T47D (cell line): ENCODE measurements at regions not wholly inside any gene's neighbourhood (a gene's known extent, or its start where the extent isn't known, plus 50 kb on each side); places are given as distances from the start of the nearest gene placed in this dataset.
"Not testable (repeated sequence)": the region's sequence is repeated elsewhere in the genome, so short reads cannot be mapped to it uniquely, and the experiment has no call there.

Source experiments
- DNase-seq, 2 experiments: peaks; one replicate each; pipeline versions ENCODE4 v3.0.0 to v3.0.0-alpha.2; 2011 to 2012; ENCODE audit warnings: low read depth in 1 of 2, low spot score in 1 of 2
- JUND ChIP-seq: IDR thresholded peaks from 2 replicates; pipeline ENCODE4 v1.6.1; 2012; ENCODE audit warnings: low read depth
- in situ Hi-C: cut with HindIII; loops from 2 replicates; pipeline ENCODE4 v1.10.0; 2016; ENCODE audit warnings: low sequenced_read_pairs, low pct_unique_long_range_greater_than_20kb

DNA sequence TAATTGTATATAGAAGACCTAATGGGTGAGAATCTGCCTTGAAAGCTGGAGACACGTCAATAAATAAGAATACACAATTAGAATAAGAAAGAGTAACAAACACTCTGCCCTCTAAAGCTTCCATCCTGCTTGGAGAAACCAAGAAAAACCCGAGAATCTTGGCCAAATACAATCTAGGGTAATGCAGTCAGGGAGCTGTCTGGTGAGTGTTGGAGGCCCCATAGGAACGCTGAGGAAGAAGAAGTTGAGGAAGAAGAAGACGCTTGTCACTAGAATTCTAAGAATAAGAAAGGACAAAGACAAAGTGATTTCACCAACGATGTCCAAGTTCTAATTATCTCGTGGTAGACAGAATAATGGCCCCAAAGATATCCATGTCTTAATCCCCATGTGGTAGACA, 4485.9 kb upstream of the OR11H1 start:
- TF ChIP-seq JUND: no peak
- no peak for DNase-seq
- in situ Hi-C loops: no loop called here

DNA sequence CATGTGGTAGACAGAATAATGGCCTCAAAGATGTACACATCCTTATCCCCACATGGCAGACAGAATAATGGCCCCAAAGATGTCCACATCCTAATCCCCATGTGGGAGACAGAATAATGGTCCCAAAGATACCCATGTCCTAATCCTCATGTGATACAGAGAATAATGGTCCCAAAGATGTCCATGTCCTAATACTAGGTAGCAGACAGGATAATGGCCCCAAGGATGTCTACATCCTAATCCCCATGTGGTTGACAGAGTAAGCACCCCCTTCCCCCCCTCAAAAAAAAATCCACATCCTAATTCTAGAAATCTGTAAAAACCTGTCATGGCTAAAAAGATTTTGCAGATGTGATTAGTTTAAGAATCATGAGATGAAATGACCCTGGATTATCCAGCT, 4484.7 kb upstream of the OR11H1 start:
- DNase-seq, in situ Hi-C loops: not testable (repeated sequence)

DNA sequence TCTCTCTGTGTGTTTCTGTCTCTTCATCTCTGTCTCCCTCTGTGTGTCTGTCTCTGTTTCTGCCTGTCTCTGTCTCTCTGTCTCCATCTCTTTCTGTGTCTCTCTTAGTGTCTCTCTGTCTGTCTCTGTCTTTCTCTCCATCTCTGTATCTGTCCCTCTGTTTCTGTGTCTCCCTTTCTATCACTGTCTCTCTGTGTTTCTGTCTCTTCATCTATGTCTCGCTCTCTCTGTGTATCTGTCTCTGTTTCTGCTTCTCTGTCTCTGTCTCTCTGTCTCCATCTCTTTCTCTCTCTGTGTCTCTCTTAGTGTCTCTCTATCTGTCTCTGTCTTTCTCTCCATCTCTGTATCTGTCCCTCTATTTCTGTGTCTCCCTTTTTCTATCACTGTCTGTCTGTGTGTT, 4479.1 kb upstream of the OR11H1 start:
- DNase-seq, in situ Hi-C loops: not testable (repeated sequence)

DNA sequence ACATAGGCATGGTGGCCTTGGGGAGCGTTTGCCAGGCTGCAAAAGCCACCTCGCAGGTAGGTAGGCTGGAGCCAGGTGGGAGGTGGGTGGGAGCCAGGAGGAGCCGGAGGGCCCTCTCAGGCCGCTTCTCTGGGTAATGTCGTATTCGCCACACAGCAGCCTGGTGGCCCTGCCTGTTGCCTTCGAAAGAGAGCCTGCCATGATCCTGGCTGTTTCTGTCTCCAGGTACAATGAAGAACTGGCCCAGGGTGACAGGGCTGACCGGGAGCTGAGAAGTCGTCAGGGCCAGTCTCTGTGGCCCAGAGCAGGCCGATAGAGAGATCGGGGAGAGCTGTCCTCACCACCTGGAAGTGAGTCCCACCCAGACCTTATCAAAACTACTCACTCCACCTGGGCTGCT, 4477.8 kb upstream of the OR11H1 start:
- DNase-seq, in situ Hi-C loops: not testable (repeated sequence)

DNA sequence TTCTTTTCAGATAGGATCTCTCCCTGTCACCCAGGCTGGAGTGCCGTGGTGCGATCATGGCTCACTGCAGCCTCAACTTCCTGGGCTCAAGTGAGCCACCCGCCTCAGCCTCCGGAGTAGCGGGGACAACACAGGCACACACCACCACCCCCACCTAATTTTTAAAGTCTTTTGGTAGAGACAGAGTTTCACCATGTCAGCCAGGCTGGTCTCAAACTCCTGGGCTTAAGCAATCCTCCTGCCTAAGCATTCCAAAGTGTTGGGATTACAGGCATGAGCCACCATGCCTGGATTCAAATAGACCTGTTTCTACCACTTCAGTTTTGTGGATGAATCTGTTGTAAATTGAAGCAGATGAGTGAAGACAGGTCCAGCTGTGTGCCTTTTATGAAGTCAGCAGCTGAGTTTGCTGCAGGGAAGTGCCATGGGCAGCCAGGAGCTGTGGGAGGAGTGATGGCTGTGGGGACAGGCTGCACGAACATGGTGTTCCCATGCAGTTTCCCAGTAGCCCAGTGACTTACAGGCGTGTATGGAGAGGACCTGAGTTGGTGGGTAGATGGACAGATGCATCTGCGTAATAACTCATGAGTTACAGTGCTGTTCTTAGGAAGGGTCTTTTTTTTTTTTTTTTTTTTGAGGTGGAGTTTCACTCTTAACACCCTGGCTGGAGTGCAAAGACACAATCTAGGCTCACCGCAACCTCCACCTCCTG, 4476.4 kb upstream of the OR11H1 start:
- DNase-seq, in situ Hi-C loops: not testable (repeated sequence)

DNA sequence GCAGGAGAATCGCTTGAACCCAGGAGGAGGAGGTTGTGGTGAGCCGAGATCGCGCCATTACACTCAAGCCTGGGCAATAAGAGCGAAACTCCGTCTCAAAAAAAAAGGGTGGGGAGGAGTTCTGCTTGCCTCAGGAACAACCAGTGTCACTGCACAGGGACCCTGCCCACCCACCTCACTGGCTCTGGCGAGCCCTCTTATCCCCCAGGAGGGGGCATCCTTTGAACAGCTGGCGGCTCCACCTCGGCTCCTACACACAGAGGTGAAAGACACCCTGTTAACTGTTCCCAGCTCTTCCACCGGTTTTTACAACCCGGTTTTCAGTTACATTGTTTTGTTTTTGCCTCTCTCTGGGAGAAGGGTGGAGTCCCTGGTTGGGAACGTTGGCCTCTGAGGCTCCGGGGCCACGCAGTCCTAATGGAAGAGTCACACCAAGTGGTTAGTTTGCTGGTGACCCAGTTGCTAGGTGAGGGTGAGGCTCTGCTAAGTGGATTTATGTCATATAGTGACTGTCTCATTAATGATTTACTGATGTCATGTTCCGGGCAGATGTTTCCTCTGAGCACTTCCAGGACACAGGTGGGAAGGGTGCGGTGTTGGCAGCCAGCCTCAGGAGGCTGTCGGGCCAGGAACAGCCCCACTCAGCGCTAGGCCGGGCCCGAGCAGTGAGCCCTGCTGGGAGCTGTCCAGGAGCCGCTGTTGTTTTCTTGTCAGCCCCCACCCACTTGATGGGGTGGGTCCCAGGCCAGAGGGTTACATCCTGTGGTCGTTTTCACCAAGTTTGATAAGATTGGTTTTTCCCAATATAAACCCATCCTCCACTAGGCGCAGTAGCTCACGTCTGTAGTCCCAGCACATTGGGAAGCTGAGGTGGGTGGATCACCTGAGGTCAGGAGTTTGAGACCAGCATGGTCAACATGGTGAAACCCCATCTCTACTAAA, 4474.3 kb upstream of the OR11H1 start:
- in situ Hi-C loops, DNase-seq: not testable (repeated sequence)

DNA sequence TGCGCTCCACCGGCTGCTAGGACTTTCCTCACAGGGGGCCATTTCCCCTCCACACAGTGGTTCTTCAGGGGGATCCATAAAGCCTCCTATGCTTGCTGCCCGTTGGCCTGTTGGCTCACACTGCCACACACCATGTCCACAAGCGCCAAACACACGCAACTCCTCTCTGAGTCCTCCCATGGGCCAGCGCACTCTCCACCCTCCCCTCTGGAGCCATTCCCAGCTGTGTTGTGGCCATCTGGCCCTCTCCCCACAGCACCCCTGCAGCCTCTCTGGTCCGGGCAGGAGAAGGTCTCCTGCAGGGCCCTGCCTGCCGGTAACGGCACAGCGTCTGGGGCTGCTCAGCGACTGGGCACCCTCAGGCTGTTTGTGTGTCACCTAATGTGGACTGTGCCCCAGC, 4473.3 kb upstream of the OR11H1 start:
- DNase-seq, in situ Hi-C loops: not testable (repeated sequence)

DNA sequence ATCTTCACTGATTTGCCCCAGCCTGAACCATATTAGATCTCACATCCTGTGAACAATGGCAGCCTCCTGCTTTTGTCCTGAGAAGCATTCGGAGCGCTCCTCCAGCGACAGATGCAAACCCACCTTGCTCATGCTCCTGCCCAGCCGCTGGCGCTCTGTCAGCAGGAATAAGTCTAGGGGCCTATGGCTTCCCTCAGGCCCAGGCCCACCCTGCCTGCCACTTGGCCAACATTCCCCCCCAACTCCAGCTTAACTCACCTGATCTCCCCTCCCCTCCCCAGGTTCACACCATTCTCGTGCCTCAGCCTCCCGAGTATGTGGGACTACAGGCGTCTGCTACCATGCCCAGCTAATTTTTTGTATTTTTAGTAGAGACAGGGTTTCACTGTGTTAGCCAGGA, 4472.8 kb upstream of the OR11H1 start:
- in situ Hi-C loops, DNase-seq: not testable (repeated sequence)

DNA sequence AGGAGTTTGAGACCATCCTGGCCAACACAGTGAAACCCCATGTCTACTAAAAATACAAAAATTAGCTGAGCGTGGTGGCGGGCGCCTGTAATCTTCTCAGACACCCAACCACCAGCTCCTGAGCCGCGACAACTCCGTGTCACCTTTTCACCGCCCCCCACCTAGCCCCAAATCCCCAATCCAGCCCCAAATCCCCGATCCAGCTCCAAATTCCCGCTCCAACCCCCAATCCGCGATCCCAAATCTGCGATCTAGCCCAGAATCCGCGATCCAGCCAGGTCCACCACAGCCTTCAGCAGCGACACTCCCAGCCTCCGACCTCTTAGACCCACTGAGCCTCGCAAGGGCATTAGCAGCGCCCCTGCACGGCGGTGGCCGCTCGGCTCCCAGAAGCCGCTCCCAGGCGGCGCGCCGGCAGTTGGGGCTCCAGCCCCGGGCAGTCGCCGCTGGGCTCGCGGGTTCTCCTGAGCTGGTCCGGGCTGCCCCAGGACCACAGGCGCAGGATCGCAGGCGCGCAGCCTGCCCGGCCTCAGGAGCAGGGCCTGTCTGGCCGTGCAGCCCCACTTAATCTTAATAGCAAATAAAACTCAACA, 4469.9 kb upstream of the OR11H1 start:
- in situ Hi-C loops, DNase-seq: not testable (repeated sequence)

DNA sequence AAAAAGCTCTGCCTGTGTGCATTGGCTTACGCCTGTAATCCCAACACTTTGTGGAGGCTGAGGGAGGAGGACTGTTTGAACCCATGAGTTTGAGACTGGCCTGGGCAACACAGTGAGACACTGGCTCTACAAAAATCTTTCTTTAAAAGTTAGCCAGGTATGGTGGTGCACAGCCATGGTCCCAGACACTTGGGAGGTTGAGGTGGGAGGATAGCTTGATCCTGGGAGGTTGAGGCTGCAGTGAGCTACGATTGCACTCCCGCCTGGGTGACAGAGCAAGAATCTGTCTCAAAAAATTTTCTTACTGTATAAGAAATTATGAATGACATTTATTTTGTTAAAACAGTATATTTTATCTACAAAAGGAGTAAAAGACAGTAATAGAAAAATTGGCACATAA, 4468.9 kb upstream of the OR11H1 start:
- in situ Hi-C loops: not testable (repeated sequence)

DNA sequence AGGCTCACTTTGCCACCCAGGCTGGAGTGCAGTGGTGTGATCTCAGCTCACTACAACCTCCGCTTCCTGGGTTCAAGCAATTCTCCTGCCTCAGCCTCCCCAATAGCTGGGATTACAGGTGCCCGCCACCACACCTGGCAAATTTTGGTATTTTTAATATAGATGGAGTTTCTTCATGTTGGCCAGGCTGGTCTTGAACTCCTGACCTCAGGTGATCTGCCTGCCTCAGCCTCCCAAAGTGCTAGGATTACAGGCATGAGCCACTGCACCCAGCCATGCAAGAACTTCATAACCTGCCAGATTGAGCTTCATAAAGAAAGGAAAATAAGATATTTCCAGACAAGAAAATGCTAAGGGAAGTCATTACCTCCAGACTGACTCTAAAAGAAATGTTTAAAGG, 4467.2 kb upstream of the OR11H1 start:
- DNase-seq, in situ Hi-C loops: not testable (repeated sequence)

More for the DNA sequence above, 4468.9 kb upstream of the OR11H1 start:
- not testable (repeated sequence) for DNase-seq

DNA sequence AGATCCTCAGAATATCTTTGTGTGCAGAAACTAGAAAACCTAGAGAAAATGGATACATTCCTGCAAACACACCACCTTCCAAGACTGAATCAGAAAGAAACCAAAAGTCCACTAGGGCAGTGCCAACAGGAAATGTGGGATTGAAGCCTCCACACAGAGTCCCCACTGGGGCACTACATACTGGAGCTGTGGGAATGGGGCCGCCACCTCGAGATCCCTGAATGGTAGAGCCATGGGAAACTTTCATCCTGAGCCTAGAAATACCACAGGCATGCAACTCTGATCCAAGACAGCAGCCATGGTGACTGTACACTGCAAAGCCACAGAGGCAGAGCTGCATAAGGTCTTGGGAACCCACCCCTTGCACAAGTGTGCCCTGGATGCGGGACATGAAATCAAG, 4465.5 kb upstream of the OR11H1 start:
- DNase-seq, in situ Hi-C loops: not testable (repeated sequence)

DNA sequence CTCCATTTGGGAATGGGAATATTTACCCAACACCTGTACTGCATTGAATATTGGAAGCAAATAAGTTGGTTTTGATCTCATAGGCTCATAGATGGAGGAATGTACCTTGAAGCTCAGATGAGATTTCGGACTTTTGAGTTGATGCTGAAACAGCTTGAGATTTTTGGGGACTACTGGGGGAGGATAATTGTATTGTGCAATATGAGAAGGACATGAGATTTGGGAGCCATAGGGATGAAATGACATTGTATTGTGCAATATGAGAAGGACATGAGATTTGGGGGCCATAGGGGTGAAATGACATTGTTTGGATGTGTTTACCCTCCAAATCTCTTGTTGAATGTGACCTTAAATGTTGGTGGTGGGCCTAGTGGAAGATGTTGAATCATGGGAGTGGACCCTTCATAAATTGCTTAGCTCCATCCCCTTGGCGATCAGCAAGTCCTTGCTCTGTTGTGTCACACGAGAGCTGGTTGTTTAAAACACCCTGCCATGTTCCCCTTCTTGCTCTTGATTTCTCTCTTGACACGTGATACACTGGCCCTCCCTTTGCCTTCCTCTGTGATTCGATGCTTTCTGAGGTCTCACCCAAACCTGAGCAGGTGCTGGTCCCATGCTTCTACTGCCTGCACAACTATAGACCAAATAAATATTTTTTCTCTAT, 4464.8 kb upstream of the OR11H1 start:
- in situ Hi-C loops, DNase-seq: not testable (repeated sequence)

DNA sequence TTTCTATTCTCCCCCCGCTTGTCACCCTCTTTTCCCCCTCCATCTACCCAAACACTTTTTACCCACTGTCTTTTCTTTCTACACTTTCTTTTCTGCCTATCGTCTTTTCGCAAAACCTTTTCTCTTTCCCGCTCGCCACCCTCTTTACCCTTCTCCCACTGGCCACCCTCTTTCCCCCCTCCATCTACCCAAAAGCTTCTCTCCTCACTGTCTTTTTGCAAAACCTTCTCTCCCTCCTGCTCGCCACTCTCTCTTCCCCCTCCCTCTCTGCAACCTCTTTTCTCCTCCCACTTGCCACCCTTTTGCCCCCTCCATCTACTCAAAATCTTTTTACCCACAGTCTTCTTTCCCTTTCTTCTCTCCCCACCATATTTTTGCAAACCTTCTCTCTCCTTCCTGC, 4462.8 kb upstream of the OR11H1 start:
- DNase-seq, in situ Hi-C loops: not testable (repeated sequence)

DNA sequence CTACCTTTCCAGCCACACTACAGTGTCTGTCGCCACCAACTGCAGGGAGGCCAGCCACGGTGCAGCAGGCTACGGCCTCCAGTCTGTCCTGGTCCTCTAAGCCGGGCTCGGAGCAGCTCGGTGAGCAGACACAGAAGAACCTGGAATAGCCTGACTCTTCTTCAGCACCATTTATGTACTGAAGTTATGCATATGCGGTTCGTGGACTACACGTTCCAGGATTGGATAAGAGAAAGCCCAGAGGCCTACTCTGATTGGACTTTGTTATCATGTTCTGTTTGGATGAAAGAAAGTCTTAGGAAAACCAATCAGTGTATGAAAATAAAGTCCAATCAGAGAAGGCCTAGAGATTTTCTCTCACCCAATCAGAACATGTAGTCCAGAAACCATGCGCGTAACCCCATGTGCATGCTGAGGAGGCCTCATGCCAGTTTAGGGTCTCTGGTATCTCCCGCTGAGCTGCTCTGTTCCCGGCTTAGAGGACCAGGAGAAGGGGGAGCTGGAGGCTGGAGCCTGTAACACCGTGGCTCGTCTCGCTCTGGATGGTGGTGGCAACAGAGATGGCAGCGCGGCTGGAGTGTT, 4462.0 kb upstream of the OR11H1 start:
- in situ Hi-C loops: not testable (repeated sequence)
- peak in 1 of 2 experiments; percentile 70 for DNase-seq
